GM18517 (cell line): ENCODE measurements at regions not wholly inside any gene's neighbourhood (a gene's known extent, or its start where the extent isn't known, plus 50 kb on each side); places are given as distances from the start of the nearest gene placed in this dataset.

Source experiments
- ATAC-seq: cut with Tn5 transposase; IDR thresholded peaks from one replicate; pipeline ENCODE4 v1.9.1; 2021; ENCODE audit warnings: mild to moderate bottlenecking, moderate library complexity; ENCODE audit not compliant: unreplicated experiment

DNA sequence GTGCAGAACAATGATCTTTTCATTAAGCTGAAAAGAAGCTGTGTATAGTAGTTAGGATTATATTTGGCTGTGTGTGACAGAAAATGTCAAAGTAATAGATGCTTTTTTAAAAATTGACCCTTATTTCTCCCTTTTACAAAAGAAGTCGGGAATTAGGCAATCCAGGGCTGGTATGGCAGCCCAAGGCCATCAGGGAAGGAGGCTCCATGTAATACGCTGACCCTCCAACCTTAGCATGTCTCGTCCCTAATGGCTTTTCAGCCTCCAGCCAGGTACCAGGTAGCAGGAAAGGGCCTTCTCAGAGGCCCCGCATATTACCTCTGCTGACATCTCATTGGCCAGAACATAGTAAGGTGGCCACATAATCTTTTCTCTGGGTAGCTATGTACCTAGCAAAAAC is 79.7 kb downstream of the VCPKMT start:
- ATAC-seq = no peak

DNA sequence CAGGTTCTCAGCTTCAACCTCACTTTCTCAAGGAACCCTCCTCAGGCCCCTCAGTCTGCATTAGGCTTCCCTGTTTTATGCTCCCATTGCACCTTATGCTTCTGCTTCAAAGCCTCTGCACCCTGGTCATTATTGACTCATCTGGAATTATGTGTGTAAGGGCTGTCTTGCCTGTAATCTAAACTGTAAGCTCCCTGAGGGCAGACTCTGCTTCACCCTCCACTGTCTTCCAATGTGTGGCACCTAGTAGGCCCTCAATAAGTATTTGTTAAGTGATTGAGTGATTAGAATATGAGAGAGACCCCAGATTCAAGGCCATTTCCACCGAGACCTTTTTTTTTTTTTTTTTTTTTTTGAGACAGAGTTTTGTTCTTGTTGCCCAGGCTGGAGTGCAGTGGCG is 79.1 kb downstream of the VCPKMT start:
- no peak for ATAC-seq

DNA sequence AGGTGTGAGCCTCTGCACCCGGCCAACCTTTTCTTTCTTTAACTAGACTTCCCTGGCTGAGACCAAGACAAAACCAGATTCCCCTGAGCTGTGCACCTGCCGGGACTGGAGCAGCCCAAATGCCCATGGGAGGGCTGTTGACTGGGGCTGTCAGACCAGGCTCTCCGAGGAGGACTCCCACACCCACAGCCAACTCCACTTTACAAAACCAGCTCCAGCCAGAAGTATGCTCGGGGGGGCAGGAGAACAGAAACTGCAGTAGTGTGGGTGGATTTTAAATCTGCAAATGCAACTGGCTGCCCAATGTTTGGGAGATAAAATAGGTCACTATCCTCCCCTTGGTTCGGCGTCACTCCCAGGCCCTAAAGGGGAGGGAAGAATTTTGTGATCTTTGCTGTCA is 78.5 kb downstream of the VCPKMT start:
- no peak for ATAC-seq

DNA sequence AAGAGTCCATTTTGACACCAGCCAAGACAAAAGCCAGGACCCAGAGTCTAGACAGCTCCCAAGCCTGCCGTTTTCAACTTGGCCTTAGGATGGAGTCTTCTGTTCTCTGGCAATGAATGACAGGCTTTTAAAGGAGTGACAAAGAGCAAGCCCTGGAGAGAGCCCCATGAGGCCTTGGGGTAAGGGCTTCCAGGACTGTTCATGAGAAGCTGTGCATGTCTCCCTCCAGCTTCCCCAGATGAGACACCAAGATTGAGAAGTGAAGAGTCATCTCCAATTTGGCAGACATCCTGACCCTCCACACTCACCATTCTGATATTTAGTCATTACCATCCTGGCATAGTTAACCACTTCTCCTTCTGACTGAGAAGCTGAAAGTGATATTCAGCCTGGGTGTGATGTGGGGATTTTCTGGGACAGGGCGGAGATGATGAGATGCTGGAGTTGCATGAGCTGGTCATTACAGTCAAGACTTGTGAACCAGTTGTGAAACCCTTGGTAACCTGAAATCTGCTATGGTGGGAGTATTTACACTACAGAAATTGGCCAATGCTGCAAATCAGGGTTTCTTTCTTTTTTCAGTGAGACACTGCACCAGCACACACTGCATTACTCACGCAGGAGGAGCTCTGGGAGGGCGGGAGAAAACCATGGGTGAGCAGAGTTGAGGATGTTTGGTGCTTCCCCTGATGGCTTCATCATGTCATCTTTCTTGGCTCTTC is 77.8 kb downstream of the VCPKMT start:
- ATAC-seq = peak; percentile 90

DNA sequence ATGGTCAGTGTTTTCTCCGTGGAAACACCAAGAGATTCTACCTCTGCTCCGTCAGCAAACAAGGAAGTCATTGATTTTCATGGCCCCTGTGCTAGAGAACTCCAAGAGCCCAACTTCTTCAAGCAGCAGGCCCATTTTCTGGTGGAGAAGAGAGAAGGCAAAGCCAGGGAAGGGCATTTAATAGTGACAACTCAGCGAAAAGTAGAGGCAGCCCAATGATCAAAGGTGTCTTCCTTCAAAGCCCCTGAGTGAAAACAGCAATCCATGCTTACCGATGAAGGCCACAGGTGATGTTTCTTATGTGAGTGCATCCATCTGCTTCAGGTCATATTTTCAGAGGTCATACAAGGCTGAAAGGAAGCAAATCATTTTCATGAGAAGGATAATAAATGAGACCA is 77.3 kb downstream of the VCPKMT start:
- no peak for ATAC-seq

DNA sequence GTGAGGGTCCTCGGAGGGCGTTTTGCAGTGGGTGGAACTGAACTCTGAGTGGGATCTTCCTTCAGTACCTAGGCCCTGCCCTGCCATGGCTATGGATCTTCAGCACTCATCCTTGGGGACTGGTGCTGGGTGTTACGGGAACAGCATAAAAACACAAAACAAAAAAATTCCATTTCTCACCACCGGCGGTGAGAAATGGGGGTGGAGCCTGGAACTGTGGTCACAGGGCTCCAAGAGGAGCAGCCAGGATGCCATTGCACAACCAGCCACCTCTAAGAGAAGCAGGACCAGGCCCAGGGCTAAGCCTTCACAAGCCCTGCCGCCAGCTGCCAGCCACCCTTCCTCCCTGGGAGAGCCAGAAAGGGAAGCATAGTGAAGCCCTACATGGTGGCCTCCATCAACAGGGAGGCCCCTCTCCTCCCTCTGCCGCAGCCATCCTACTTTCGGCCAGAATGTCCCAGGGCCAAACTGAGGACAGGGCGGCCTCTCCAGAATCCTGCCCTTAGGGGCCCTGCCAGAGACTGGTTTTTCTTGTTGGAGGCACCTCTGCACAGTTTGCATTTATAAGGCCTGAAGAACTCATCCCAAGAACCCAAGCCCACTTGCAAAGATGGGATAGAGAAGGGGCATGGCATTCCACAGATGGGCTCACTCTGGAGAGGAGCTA is 76.5 kb downstream of the VCPKMT start:
- ATAC-seq = no peak

DNA sequence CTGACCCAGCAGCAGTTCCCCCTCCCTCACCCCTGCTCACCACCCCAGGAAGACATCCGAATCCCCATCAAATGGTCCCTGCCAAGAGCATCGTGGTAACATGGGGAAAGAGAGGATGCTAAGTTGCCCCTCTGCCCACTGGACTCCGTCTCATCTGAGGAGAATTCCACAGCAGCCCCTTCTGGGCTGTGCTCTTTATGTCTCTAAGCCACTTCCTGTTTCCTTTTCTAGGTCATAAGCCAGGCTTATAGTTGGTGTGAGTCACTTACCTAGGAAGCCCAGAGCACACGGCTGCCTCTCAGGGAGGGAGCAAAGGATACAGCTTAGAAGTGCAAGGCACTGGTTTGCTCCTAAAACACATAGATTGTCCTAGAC is 76.0 kb downstream of the VCPKMT start:
- no peak for ATAC-seq

DNA sequence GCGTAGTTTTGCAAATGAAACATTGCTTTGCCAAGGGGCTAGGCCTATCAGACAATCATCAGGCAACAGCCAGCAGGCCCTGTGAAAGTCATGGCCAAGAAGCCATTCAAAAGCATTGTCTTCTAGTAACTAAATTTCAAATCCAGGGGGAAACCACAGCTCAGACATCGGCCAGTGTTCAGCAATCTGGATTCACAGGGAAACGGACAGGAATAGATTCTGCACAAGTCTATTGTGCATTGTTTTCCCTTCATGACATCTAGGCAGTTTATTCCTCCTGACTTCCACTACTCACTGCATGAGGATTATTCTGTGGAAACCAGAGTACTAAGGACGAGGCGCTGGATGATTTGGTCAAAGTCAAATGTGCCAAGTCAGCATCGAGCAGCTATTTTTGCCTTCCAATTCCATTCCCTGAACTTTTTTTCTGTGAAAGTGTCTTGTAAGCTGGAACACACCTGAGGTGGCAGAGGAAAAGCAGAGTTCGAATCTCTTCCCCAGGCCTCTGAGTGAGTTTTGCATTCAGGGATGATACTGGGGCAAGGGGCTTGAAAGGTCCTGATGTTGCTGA is 75.4 kb downstream of the VCPKMT start:
- ATAC-seq = no peak

DNA sequence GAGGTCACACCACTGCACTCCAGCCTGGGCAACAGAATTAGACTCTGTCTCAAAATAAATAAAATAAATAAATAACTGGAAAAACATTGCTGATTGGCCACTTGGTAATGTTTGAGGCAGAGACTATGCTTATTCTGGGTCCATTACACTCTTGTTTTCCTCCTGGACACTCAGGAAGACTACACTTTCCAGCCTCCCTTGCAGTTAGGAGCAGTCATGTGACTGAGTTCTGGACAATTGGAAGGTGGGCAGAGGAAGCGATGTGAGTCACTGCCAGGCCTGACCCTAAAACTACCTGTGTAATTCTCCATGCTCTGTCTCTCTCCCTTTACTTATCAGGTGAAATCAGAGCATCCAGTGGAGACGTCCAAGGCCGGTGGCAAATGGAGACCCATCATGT is 74.4 kb downstream of the VCPKMT start:
- no peak for ATAC-seq

DNA sequence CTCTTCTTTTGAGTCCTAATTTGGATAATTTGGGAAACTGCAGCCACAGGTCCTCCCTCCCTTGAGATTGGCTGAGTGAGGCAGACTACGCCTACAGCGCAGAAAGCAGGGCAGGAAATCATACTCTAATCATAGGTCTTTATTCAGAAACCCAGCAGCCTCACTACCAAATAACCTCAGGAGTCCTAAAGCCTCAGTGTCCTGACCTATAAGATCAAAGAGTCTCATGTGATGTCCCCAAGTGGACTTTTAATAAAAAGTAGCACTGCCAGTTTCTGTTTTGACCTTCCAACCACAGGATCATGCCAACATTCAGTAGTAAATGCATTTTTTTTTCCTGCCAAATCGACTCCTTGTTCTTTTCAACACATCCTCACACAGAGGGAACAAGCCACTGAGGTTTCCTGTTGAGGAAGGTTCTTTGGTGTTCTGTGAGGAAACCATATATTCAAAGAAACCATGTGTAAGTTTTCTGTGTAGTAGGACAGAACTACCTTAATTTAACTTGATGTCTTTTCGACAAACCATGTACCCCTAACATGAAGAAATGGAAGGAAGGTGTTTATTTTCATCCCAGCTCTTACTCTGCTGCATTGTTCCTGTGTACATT is 72.2 kb downstream of the VCPKMT start:
- no peak for ATAC-seq

DNA sequence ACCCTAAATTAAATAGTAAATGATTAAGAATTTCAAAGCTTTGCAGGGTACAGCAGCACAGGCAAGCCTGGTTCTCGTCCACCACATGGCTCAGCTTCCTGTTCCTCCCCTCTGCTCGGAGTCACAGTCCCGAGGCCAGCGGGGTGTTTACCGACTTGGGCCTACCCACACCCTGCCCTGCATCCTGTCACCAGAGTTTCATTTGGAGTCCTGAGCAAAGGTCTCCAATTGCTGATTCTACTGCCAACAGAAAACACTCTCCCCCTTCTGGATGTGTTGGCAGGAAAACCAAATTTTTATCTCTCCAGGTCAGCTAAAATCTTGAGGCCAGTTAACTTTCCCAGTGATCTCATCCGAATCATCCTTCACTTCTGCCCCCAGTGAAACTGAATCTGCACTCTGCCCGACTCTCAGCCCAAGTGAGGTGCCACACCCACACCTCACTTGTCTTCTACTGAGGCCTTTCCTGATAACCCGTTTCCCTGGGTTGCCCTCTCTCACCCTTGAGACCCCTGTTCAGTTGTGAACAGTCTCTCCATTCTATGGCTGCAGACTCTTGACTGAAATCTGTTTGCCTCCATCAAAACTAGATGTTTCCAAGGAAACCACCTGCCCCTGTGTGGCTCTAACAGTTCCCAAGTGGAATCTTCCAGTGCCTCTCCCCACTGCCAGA is 71.2 kb downstream of the VCPKMT start:
- ATAC-seq = peak; percentile 65

DNA sequence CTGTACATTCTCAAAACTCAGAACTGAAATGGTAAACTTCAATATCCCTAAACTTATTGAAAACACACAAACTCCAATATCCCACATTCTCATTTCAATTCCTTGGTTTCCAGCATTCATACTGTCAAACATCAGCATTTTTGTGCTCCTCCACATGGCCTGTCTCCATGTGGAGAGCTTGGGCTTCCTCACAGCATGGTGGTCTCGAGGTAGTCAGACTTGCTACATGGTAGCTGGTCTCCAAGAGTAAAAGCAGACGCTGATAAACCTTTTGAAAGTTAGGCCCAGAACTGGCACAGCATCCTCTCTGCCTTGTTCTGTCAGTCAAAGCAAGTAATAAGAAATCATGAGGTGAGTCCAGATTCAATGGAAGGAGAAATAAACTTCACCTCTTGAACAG is 70.5 kb downstream of the VCPKMT start:
- no peak for ATAC-seq

DNA sequence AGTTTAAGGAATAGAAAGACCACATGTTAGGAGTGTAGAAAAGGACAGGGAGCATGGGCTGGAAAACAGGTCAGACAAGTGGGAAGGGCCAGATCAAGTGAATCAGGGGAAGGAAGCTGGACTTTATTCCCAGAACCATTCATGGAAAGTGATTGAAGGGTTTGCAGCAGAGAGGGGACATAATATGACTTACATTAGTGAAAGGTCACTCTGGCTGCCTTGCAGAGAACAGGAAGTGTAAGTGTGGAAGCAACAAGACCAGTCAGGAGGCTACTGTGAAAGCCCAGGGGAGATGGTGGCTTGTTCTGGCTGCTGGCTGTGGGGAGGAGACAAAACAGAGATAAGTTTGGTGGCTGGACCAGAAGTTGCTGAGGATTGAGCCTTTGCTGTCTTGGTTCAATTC is 69.1 kb downstream of the VCPKMT start:
- ATAC-seq = peak; percentile 73

DNA sequence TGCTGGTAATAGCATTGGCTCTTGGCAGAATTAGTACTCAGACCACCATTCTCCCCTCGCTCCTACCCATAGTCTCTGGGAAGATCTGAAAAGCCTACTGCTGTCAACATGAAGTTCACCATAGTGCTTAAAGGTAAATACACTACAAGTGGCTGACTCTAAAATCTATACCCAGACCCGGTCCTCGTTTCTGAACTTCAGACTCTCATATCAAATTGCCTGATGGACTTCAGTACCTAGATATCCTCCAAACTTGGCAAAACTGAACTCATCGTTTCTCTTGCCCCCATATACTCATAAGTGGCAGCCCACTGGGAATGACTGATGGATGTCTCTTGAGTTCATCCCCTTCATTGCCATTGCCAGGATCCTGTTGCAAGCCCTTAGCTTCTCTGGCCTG is 67.3 kb downstream of the VCPKMT start:
- ATAC-seq = no peak

DNA sequence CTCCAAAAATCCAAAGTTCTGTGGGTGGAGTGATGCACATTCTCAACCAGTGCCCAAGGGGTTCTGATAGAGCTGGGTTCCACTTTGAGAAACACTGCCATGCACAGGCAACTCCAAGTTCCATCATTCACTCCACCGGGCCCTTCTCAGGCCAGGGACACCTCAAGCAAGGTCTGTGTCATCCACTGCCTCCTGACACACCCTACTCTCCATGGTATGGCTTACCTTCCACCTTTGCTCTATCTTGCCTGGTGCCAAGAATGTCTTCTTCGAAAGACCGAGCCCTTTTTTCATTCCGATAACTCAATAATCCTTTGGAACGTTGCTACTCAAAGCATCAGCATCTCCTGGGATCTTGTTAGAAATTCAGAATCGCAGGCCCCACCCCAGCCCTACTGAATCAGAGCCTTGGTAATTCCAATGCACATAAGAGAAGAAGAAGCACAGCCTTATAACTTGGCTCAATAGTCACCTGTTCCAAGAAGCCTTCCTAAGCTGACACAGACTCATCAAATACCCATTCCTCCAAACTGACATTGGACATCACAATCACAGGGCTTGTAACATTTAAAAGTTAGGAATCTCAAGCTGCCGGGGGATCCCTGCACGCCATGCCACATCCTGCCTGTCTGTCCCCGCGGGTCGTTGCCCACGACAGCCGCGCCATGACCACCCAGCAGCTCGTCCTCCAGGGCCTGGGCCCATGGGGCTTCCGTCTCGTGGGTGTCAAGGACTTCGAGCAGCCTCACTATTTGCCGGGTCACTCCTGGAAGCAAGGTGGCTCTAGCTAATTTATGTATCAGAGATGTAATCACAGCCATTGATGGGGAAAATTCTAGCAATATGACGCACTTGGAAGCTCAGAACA is 66.4 kb downstream of the VCPKMT start:
- ATAC-seq = no peak

DNA sequence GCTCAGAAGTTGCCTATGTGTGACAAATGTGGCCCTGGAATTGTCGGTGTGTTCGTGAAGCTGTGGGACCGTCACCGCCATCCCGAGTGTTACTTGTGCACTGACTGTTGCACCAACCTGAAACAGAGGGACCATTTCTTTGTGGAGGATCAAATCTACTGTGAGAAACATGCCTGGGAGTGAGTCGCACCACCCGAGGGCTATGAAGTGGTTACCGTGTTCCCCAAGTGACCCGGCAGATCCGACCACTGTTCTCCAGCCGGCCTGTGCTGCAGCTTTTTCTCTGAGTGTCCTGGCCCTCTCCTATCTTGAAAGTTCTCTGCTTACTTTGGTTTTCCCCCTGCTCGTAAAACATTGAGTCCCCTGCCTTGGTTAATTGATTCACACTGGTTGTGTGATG is 65.3 kb downstream of the VCPKMT start:
- no peak for ATAC-seq

DNA sequence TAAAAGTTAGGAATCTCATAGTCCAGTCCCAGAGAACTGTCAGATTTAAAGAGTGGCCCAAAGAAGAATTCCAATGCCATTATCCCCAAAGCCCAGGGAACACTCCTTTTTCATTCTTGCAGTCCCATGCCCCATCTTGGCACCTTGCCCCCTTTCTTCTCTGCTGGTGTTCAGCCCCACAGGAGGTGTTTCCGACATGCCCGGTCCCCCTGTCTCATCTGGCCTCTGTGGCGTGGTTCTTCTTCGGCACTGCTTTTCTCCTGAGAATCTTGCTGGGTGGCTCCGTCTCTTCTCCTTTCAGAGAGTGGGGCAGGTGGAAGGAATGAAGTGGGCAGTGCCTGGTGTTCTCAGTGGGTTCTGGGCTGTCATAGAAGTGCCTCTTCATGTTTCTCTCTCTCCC is 64.7 kb downstream of the VCPKMT start:
- no peak for ATAC-seq

DNA sequence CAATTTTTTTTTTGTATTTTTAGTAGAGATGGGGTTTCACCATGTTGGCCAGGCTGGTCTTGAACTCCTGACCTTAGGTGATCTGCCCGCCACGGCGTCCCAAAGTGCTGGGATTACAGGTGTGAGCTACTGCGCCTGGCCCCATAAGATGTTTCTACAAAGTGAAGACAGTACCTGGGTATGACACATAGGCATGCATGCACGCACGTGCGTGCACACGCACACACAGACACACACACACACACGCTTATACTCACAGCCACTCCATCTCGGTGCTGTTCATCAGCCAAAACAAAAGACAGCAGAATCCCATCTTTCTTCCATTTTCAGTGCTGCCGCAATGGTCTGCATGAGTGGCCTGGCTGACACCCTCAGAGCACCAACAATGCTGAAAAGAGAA is 63.9 kb downstream of the VCPKMT start:
- ATAC-seq = no peak

DNA sequence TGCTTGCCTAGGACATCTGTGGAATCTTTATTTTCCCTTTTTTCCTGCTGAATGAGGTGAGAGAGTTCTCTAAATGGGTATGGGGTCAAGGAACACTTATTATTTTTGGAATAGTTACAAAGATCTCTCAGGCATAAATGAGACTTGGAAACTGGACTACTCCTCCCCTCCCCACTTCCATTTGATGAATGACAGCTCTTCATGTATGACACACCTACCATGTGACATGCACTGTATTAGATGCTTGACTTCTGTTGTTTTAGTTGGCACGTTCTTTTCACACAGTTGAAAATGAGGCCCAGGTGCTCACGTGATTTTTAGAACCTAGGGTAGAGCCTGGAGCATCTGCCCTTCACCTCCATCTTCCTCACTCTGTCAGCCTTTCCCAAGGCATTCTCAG is 62.4 kb downstream of the VCPKMT start:
- no peak for ATAC-seq

DNA sequence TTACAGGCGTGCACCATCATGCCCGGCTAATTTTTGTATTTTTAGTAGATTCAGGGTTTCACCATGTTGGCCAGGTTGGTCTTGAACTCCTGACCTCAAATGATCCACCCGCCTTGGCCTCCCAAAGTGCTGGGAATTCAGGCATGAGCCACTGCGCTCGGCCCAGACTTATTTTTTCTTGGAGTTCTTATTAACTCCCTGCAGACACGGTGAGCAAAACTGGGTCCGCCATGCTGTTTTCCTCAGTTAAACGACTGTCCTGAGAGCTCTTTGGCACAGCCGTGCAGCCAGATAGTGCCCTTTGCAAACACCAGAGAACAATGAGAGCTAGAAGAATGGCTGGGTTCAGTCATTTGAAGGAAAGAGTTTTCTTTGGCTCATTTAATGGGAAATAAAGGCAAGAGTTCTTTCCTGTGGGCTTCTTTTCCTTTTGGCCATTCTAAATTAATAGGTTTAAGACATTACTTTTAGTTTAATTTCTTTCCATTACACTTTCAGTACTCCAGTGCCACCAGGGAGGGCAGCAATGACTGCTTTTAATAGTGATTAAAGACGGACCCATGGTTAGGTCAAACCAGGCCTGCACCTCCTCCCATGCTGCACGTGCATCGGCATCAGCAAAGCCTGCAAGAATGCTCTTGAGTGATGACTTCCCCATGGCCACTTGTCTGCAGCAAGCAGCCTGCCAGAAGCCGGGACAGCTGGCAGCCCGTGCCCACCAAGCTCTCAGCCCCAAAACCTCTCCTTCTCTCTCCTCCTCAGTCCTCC is 60.7 kb downstream of the VCPKMT start:
- no peak for ATAC-seq
